Lower lobe of right lung (tissue), 2 donors: ENCODE measurements at regions not wholly inside any gene's neighbourhood (a gene's known extent, or its start where the extent isn't known, plus 50 kb on each side); places are given as distances from the start of the nearest gene placed in this dataset.

Experiments used
- ATAC-seq, 2 donors: fragments of 200-7000 bp; cut with Tn5 transposase; one replicate each; pipeline ENCODE4 v1.9.1; 2020 to 2022; ENCODE audit warnings: mild to moderate bottlenecking in 2 of 2, moderate library complexity in 2 of 2
- DNase-seq: peaks from one replicate; pipeline ENCODE4 v3.0.0-alpha.2; 2020
- H3K27ac ChIP-seq: fragments of 200-600 bp; one replicate; pipeline ENCODE4 v1.8.0; 2022
- H3K27me3 ChIP-seq: fragments of 200-600 bp; one replicate; pipeline ENCODE4 v1.8.0; 2022; ENCODE audit warnings: low read depth
- H3K36me3 ChIP-seq: fragments of 200-600 bp; one replicate; pipeline ENCODE4 v1.8.0; 2022; ENCODE audit warnings: mild to moderate bottlenecking
- H3K4me1 ChIP-seq: fragments of 200-600 bp; one replicate; pipeline ENCODE4 v1.8.0; 2022
- H3K4me3 ChIP-seq: fragments of 200-600 bp; one replicate; pipeline ENCODE4 v1.8.0; 2022; ENCODE audit warnings: mild to moderate bottlenecking
- H3K9me3 ChIP-seq: fragments of 200-600 bp; one replicate; pipeline ENCODE4 v1.8.0; 2022
- CTCF ChIP-seq: fragments of 200-600 bp; IDR thresholded peaks from one replicate; pipeline ENCODE4 v1.8.0; 2022; ENCODE audit warnings: antibody characterized with exemption, mild to moderate bottlenecking
- intact Hi-C: fragments of 100-400 bp; cut with DNase I; formaldehyde crosslinking; loops from one replicate; pipeline ENCODE4 v1.11.0; 2022
- donor health status: DM: no; HTN: yes; CAD: no; lungs with severe emphysema.

- H3K36me3 ChIP-seq, result no peaks in the 10 kb centered on the region
- DNase-seq (peak; percentile 56), ATAC-seq (peak; percentile 90 to 91)
- intact Hi-C loops, result no loop called here
- H3K27me3 ChIP-seq, result no peaks in the 10 kb centered on the region
- no peak overlapping the region for H3K4me3 ChIP-seq
- H3K4me1 ChIP-seq, result no peaks in the 10 kb centered on the region
- H3K9me3 ChIP-seq, result no peaks in the 10 kb centered on the region
- no peak overlapping the region for H3K27ac ChIP-seq
- no peak for TF ChIP-seq CTCF
Observed at GRCh38 chr6:12472601-12473038, 182.5 kb downstream of the EDN1 start.

- Histone ChIP-seq H3K27me3 (no peaks in the 10 kb centered on the region), H3K27ac (no peak overlapping the region), H3K9me3 (no peaks in the 10 kb centered on the region), H3K4me3 (no peak overlapping the region), H3K4me1 (no peaks in the 10 kb centered on the region), H3K36me3 (no peaks in the 10 kb centered on the region)
- intact Hi-C loops, result no loop called here
- TF ChIP-seq CTCF, result no peak
- DNase-seq (no peak), ATAC-seq (no peak)
Observed at GRCh38 chr6:12473494-12473893, 183.3 kb downstream of the EDN1 start.

GRCh38 chr6:12474167-12475140 lies 184.3 kb downstream of the EDN1 start:
- no peak overlapping the region for H3K4me3 ChIP-seq
- H3K27me3 ChIP-seq, result no peaks in the 10 kb centered on the region
- H3K4me1 ChIP-seq, result no peaks in the 10 kb centered on the region
- no peak overlapping the region for H3K27ac ChIP-seq
- ATAC-seq (no peak), DNase-seq (no peak)
- no peak for TF ChIP-seq CTCF
- intact Hi-C loops, result no loop called here
- no peaks in the 10 kb centered on the region for H3K9me3 ChIP-seq
- no peaks in the 10 kb centered on the region for H3K36me3 ChIP-seq

- no peak overlapping the region for H3K27ac ChIP-seq
- intact Hi-C loops, result no loop called here
- H3K27me3 ChIP-seq, result no peaks in the 10 kb centered on the region
- no peak overlapping the region for H3K4me3 ChIP-seq
- no peaks in the 10 kb centered on the region for H3K9me3 ChIP-seq
- H3K4me1 ChIP-seq, result no peaks in the 10 kb centered on the region
- TF ChIP-seq CTCF, result no peak
- DNase-seq, result no peak
- no peak for ATAC-seq
- H3K36me3 ChIP-seq, result no peaks in the 10 kb centered on the region
Observed at GRCh38 chr6:12476484-12476883, 186.3 kb downstream of the EDN1 start.

- Histone ChIP-seq H3K27me3 (no peaks in the 10 kb centered on the region), H3K9me3 (no peaks in the 10 kb centered on the region), H3K4me1 (no peaks in the 10 kb centered on the region), H3K4me3 (no peak overlapping the region), H3K27ac (no peak overlapping the region), H3K36me3 (no peaks in the 10 kb centered on the region)
- intact Hi-C loops, result no loop called here
- TF ChIP-seq CTCF, result no peak
- ATAC-seq (no peak), DNase-seq (no peak)
Observed at GRCh38 chr6:12477616-12478015, 187.5 kb downstream of the EDN1 start.
